Fibroblast of mammary gland (primary cell): ENCODE measurements at regions not wholly inside any gene's neighbourhood (a gene's known extent, or its start where the extent isn't known, plus 50 kb on each side); places are given as distances from the start of the nearest gene placed in this dataset.

ENCODE experiments used
- DNase-seq: peaks from one replicate; pipeline ENCODE4 v3.0.0-alpha.2; 2010; ENCODE audit warnings: low read depth
- H3K4me3 ChIP-seq: 2 replicates; pipeline ENCODE4 v1.5.1; 2011; ENCODE audit warnings: low read depth, mild to moderate bottlenecking, low read length, moderate library complexity; ENCODE audit not compliant: control insufficient read depth
- CTCF ChIP-seq: conservative IDR thresholded peaks from 2 replicates; pipeline ENCODE4 v1.5.1; 2011; ENCODE audit warnings: low read depth, low read length, inconsistent platforms; ENCODE audit not compliant: control insufficient read depth, insufficient read depth

- TF ChIP-seq CTCF: no peak
- DNase-seq: no peak
- H3K4me3 ChIP-seq: no peak overlapping the region
Observed at GRCh38 chr15:96947296-96948229, 617.1 kb downstream of the NR2F2 start.

GRCh38 chr15:96948981-96949380, 618.5 kb downstream of the NR2F2 start:
- no peak for TF ChIP-seq CTCF
- DNase-seq: no peak
- no peak overlapping the region for H3K4me3 ChIP-seq

GRCh38 chr15:96958721-96959120, 628.2 kb downstream of the NR2F2 start:
- no peak for DNase-seq
- no peak for TF ChIP-seq CTCF
- no peak overlapping the region for H3K4me3 ChIP-seq

- no peak for TF ChIP-seq CTCF
- no peak for DNase-seq
- H3K4me3 ChIP-seq: no peak overlapping the region
Observed at GRCh38 chr15:96959501-96959900, 629.0 kb downstream of the NR2F2 start.

- DNase-seq: no peak
- no peak for TF ChIP-seq CTCF
- H3K4me3 ChIP-seq: no peak overlapping the region
Observed at GRCh38 chr15:96960711-96961480, 630.4 kb downstream of the NR2F2 start.

GRCh38 chr15:96966554-96966953, 636.1 kb downstream of the NR2F2 start:
- TF ChIP-seq CTCF: no peak
- H3K4me3 ChIP-seq: no peak overlapping the region
- DNase-seq: no peak
